ENCODE measurements at regions not wholly inside any gene's neighbourhood (a gene's known extent, or its start where the extent isn't known, plus 50 kb on each side); places are given as distances from the start of the nearest gene placed in this dataset.

DNA sequence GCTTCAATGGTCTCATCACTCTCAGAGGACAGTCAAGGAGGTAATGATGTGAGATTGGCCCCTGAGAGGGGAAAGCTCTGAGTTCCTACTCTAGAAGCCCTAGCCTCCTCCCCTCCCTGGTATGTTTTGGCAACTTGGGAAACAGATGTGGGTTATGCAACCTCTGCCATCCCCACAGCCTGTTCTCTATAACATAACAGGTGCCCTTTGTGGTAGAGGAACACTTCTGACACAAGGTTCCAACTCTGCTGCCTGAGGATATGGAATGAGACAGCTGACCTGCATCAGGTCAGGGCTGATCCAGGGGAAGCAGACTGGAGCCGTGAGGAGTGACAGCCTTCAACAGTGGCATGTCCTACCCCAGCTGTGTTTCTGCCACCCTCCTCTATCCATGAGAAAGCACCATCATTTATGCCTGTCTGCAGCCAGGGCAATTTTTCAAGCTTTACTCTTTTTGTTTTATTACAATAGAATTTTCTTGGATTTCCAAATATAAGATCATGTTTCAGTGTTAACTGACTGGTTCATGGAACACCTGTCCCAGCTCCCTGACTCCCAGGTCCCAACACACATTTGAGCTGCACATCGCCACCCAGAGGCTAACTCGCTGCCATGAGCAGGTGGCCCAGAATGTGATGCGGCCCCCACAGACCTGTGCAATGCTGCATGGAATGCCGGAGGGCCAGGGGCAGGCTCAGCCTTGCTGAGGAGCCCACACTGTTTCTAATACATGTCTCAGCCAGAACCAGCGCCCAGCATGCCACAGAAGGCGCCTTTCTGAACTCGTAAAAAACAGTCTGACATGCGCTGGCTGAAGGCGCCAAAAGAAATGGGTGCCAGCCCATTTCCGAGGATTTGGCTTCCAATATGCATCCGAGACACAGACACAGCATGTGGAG lies 124.8 kb upstream of the CHST15 start:
- no TSS peak for BruUV-seq (replicated peaks)
- Histone ChIP-seq H3K4me1 (ENCODE audit: insufficient read depth, low read length) (peaks cover 12% of the 10 kb centered on the region), H3K9me3 (ENCODE audit: low read length) (no peaks in the 10 kb centered on the region), H2AFZ (ENCODE audit: low read length) (no peak overlapping the region), H3K9ac (ENCODE audit: low read length) (no peak overlapping the region), H3K27me3 (ENCODE audit: low read length) (no peaks in the 10 kb centered on the region), H3K27ac (ENCODE audit: low read length) (no peak overlapping the region), H3K9me2 (replicated peaks; ENCODE audit: low read length) (no peaks in the 10 kb centered on the region), H3F3A (ENCODE audit: low read length, unreplicated experiment) (no peaks in the 10 kb centered on the region), H3K4me2 (ENCODE audit: low read length) (no peak overlapping the region), H3K36me3 (ENCODE audit: low read depth, low read length) (no peaks in the 10 kb centered on the region), H4K20me1 (ENCODE audit: low read length) (no peaks in the 10 kb centered on the region), H3K79me2 (ENCODE audit: low read length) (no peaks in the 10 kb centered on the region), H3K4me3 (ENCODE audit: low read length) (no peak overlapping the region)
- POLR2A ChIA-PET (ENCODE audit: unreplicated experiment) = no interaction called here
- CTCF ChIA-PET = no interaction called here
- TF ChIP-seq CTCF (conservative IDR thresholded peaks at IDR 0.05; ENCODE audit: low read depth, low read length) (peak; percentile 32; the same call in 1 of the 2 replicates), EZH2phosphoT487 (IDR thresholded peaks at IDR 0.05; ENCODE audit: borderline replicate concordance, low read length) (no peak)
- DNase-seq (peak; percentile 3), ATAC-seq (no peak)
- intact Hi-C loops (cut with micrococcal nuclease) = no loop called here

DNA sequence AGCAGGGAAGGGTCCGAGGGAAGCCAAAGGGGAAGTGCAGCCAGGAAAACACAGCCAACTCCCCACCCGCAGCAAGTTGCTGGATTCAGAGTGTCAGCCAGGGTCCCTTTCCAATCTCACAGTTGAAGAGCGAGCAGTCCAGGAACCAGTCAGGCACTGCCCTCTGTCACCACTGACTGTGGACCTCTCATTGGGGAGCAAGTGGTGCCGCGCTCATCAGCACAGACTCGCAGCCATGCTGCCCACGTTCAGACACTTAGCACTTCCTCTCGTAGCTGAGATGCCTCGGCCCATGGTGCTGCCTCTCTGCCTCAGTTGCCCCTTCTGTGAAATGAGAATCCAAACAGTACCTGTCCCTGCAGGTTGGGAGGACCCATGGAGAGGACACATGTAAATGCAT lies 123.6 kb upstream of the CHST15 start:
- Histone ChIP-seq H2AFZ (ENCODE audit: low read length) (no peak overlapping the region), H3K36me3 (ENCODE audit: low read depth, low read length) (no peaks in the 10 kb centered on the region), H3K9me2 (replicated peaks; ENCODE audit: low read length) (no peaks in the 10 kb centered on the region), H3K79me2 (ENCODE audit: low read length) (no peaks in the 10 kb centered on the region), H3K9me3 (ENCODE audit: low read length) (no peaks in the 10 kb centered on the region), H3F3A (ENCODE audit: low read length, unreplicated experiment) (no peaks in the 10 kb centered on the region), H3K9ac (ENCODE audit: low read length) (no peak overlapping the region), H3K4me1 (ENCODE audit: insufficient read depth, low read length) (peaks cover 12% of the 10 kb centered on the region), H4K20me1 (ENCODE audit: low read length) (no peaks in the 10 kb centered on the region), H3K27me3 (ENCODE audit: low read length) (no peaks in the 10 kb centered on the region), H3K4me3 (ENCODE audit: low read length) (no peak overlapping the region), H3K4me2 (ENCODE audit: low read length) (no peak overlapping the region), H3K27ac (ENCODE audit: low read length) (no peak overlapping the region)
- POLR2A ChIA-PET (ENCODE audit: unreplicated experiment) = no interaction called here
- DNase-seq = no peak
- no TSS peak for BruUV-seq (replicated peaks)
- CTCF ChIA-PET = no interaction called here
- no peak for TF ChIP-seq EZH2phosphoT487 (IDR thresholded peaks at IDR 0.05; ENCODE audit: borderline replicate concordance, low read length)
- intact Hi-C loops (cut with micrococcal nuclease) = no loop called here
- ATAC-seq = no peak

GRCh38 chr10:124214610-124215375 lies 121.4 kb upstream of the CHST15 start:
- H3K27me3 ChIP-seq (ENCODE audit: low read length) = no peaks in the 10 kb centered on the region
- DNase-seq (no peak), ATAC-seq (no peak)
- H4K20me1 ChIP-seq (ENCODE audit: low read length) = no peaks in the 10 kb centered on the region
- no peak overlapping the region for H3K27ac ChIP-seq (ENCODE audit: low read length)
- no peaks in the 10 kb centered on the region for H3K4me1 ChIP-seq (ENCODE audit: insufficient read depth, low read length)
- H2AFZ ChIP-seq (ENCODE audit: low read length) = no peak overlapping the region
- H3K36me3 ChIP-seq (ENCODE audit: low read depth, low read length) = no peaks in the 10 kb centered on the region
- POLR2A ChIA-PET (ENCODE audit: unreplicated experiment) = no interaction called here
- intact Hi-C loops (cut with micrococcal nuclease) = no loop called here
- no peak overlapping the region for H3K9ac ChIP-seq (ENCODE audit: low read length)
- no peak overlapping the region for H3K4me2 ChIP-seq (ENCODE audit: low read length)
- H3K4me3 ChIP-seq (ENCODE audit: low read length) = no peak overlapping the region
- no peaks in the 10 kb centered on the region for H3K9me2 ChIP-seq (replicated peaks; ENCODE audit: low read length)
- CTCF ChIA-PET = no interaction called here
- no peaks in the 10 kb centered on the region for H3K9me3 ChIP-seq (ENCODE audit: low read length)
- H3K79me2 ChIP-seq (ENCODE audit: low read length) = no peaks in the 10 kb centered on the region
- no peak for TF ChIP-seq EZH2 (IDR thresholded peaks at IDR 0.05; ENCODE audit: low read length, unreplicated experiment)
- no peak for TF ChIP-seq CTCF (conservative IDR thresholded peaks at IDR 0.05; ENCODE audit: low read depth, low read length)
- no peak for TF ChIP-seq EZH2phosphoT487 (IDR thresholded peaks at IDR 0.05; ENCODE audit: borderline replicate concordance, low read length)
- BruUV-seq (replicated peaks) = no TSS peak
- no peaks in the 10 kb centered on the region for H3F3A ChIP-seq (ENCODE audit: low read length, unreplicated experiment)
